Spinal cord (tissue), 9 donors: ENCODE measurements at regions not wholly inside any gene's neighbourhood (a gene's known extent, or its start where the extent isn't known, plus 50 kb on each side); places are given as distances from the start of the nearest gene placed in this dataset.

Experiments
- DNase-seq, 6 donors: peaks; one replicate each; pipeline versions ENCODE4 v3.0.0 to v3.0.0-alpha.2; 2013 to 2015; ENCODE audit warnings: low spot score in 6 of 6, low read depth in 4 of 6
- H3K27ac ChIP-seq: one replicate; pipeline ENCODE4 v1.5.1; 2013; ENCODE audit warnings: low read depth, low read length, control low read depth
- H3K27me3 ChIP-seq: one replicate; pipeline ENCODE4 v1.6.1; 2013; ENCODE audit warnings: low read length; ENCODE audit not compliant: control insufficient read depth, insufficient read depth
- H3K36me3 ChIP-seq: one replicate; pipeline ENCODE4 v1.6.1; 2013; ENCODE audit warnings: low read length; ENCODE audit not compliant: control insufficient read depth, insufficient read depth
- H3K4me1 ChIP-seq: one replicate; pipeline ENCODE4 v1.6.1; 2013; ENCODE audit warnings: low read length; ENCODE audit not compliant: control insufficient read depth, insufficient read depth
- H3K4me3 ChIP-seq: one replicate; pipeline ENCODE4 v1.5.1; 2013; ENCODE audit warnings: low read depth, low read length, control low read depth
- H3K9me3 ChIP-seq: one replicate; pipeline ENCODE4 v1.6.1; 2013; ENCODE audit warnings: low read length; ENCODE audit not compliant: control insufficient read depth, insufficient read depth
- WGBS: methylation state at CpG from one replicate; pipeline ENCODE4 v1.1.5; 2013; ENCODE audit warnings: missing lambda C conversion rate; ENCODE audit not compliant: insufficient coverage; 5-methylcytosine and 5-hydroxymethylcytosine counted together
- donor health status: healthy.

GRCh38 chr12:18939051-18939450 lies 190.5 kb upstream of the PLEKHA5 start:
- WGBS, result no CpG with 5 or more reads among the region's 1 CpG
- Histone ChIP-seq H3K27ac (no peak overlapping the region), H3K4me3 (no peak overlapping the region), H3K36me3 (no peaks in the 10 kb centered on the region), H3K9me3 (no peaks in the 10 kb centered on the region), H3K4me1 (no peaks in the 10 kb centered on the region), H3K27me3 (no peaks in the 10 kb centered on the region)
- peak in 1 of 6 donors; percentile 61 for DNase-seq

DNA sequence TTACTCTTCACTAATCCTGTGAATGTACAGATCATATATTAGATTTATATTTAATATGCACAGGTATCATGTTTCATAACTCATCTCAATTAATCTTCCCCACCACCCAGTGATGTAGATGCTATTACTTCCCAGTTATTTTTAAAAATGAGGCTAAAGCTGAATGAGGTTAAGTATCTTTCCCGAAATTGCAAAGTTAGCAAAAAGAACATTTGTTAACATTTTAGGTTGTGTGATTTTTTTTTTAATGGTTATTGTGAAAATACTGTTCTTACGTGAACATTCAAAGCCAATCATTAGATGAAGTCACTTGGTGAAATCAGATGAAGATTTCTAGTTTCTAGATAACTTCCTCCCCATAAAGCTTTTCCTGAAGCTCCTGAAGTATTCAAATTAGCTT lies 186.9 kb upstream of the PLEKHA5 start:
- Histone ChIP-seq H3K4me3 (no peak overlapping the region), H3K36me3 (no peaks in the 10 kb centered on the region), H3K9me3 (no peaks in the 10 kb centered on the region), H3K27ac (no peak overlapping the region), H3K27me3 (no peaks in the 10 kb centered on the region), H3K4me1 (no peaks in the 10 kb centered on the region)
- no peak for DNase-seq
- no CpG with 5 or more reads among the region's 2 CpGs for WGBS

DNA sequence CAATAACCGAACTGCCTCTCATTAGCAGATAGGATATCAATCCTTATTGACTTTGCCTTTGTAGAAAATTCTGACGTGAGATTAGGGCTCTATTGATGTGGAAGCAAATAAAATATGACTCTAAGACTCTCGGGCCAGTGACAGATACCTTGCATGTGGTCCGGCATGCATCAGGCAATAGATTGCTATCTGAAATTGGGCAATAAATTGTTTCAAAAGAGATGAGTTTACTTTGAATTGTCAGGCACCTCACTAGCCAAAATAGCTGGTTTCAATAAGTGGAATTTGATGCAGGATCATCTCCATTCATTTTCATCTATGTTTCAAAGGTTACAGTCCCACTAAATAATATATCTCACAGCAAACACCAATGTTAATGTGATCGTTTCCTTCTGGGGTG lies 186.3 kb upstream of the PLEKHA5 start:
- H3K27ac ChIP-seq, result no peak overlapping the region
- no peaks in the 10 kb centered on the region for H3K4me1 ChIP-seq
- H3K9me3 ChIP-seq, result no peaks in the 10 kb centered on the region
- DNase-seq, result no peak
- no peak overlapping the region for H3K4me3 ChIP-seq
- WGBS, result 67% methylated on average over 4 of the region's 5 CpGs
- no peaks in the 10 kb centered on the region for H3K27me3 ChIP-seq
- H3K36me3 ChIP-seq, result no peaks in the 10 kb centered on the region

- H3K4me1 ChIP-seq, result no peaks in the 10 kb centered on the region
- no peaks in the 10 kb centered on the region for H3K36me3 ChIP-seq
- H3K4me3 ChIP-seq, result no peak overlapping the region
- H3K27me3 ChIP-seq, result no peaks in the 10 kb centered on the region
- no peak for DNase-seq
- no CpG with 5 or more reads among the region's 5 CpGs for WGBS
- no peaks in the 10 kb centered on the region for H3K9me3 ChIP-seq
- no peak overlapping the region for H3K27ac ChIP-seq
These were observed 183.4 kb upstream of the PLEKHA5 start for GRCh38 chr12:18946106-18946505.

GRCh38 chr12:18951218-18951617 lies 178.3 kb upstream of the PLEKHA5 start:
- Histone ChIP-seq H3K27me3 (no peaks in the 10 kb centered on the region), H3K27ac (no peak overlapping the region), H3K36me3 (no peaks in the 10 kb centered on the region), H3K4me1 (no peaks in the 10 kb centered on the region), H3K4me3 (no peak overlapping the region), H3K9me3 (no peaks in the 10 kb centered on the region)
- WGBS, result 80% methylated on average over 1 of the region's 6 CpGs
- DNase-seq, result no peak

GRCh38 chr12:18953505-18953904 lies 176.0 kb upstream of the PLEKHA5 start:
- no peak overlapping the region for H3K27ac ChIP-seq
- 56% methylated on average over 1 of the region's 1 CpG for WGBS
- no peaks in the 10 kb centered on the region for H3K36me3 ChIP-seq
- peak in 2 of 6 donors; percentile 27 to 90 for DNase-seq
- no peaks in the 10 kb centered on the region for H3K4me1 ChIP-seq
- H3K9me3 ChIP-seq, result no peaks in the 10 kb centered on the region
- no peak overlapping the region for H3K4me3 ChIP-seq
- no peaks in the 10 kb centered on the region for H3K27me3 ChIP-seq

DNA sequence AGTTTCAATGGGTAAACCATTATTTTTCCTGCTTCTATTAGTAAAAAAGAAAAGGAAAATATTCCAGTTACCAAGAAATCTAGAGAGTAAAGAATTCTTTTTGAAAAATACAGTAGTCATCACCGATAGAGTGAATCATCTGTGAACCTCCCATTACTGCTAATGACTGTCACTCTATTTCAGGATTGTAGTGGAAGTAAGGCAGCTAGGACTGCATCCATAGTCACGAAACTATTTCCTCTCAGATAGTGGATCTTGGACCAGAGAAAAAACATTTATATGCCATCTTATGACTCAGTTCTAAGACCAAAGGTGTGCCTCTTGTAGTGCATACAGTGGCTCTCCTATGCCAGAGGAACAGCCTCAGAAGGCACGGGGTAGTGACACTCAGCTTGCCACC lies 173.9 kb upstream of the PLEKHA5 start:
- Histone ChIP-seq H3K4me3 (no peak overlapping the region), H3K4me1 (no peaks in the 10 kb centered on the region), H3K27ac (no peak overlapping the region), H3K36me3 (no peaks in the 10 kb centered on the region), H3K9me3 (no peaks in the 10 kb centered on the region), H3K27me3 (no peaks in the 10 kb centered on the region)
- 92% methylated on average over 1 of the region's 3 CpGs for WGBS
- no peak for DNase-seq

DNA sequence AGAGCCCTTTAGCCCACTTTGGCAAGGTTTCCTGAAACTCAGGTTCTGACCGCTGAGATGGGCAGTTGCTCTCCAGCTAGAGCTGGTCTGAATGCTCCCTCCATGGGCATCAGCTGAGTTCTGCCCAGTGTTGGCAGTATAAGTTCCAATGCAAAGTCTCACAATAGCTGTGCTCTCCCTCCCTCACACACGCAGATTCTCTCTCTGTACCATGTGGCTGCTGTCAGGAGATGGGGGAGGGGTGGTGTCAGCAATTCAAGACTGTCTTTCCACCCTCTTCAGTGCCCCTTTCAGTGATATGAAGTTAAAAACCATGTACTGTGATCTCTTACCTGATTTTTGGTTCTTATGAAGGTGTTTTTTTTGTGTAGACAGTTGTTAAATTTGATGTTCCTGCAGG lies 164.3 kb upstream of the PLEKHA5 start:
- Histone ChIP-seq H3K9me3 (peaks cover 3% of the 10 kb centered on the region), H3K4me3 (no peak overlapping the region), H3K4me1 (no peaks in the 10 kb centered on the region), H3K27me3 (no peaks in the 10 kb centered on the region), H3K27ac (no peak overlapping the region), H3K36me3 (no peaks in the 10 kb centered on the region)
- WGBS, result 56% methylated on average over 1 of the region's 2 CpGs
- DNase-seq, result peak in 1 of 6 donors; percentile 32

DNA sequence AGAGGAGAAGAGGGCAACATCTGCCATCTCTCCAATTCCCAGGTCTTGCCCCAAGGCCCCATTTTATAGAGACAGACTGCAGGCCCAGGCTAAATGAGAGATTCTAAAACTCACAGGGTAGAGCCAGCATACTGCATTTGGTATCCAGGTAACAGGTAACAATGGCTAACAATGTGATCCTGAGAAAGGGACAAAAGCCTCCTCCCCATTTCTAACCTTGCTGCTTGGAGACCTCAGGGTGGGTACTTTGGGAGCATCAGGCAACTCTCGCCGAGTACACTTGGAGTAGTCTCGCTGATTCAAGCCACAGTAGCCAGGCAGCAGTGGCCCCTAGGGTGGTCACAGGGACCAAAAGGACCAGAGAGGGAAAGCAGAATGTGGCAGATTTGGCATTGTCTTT lies 162.6 kb upstream of the PLEKHA5 start:
- H3K4me1 ChIP-seq, result no peaks in the 10 kb centered on the region
- no peaks in the 10 kb centered on the region for H3K27me3 ChIP-seq
- H3K36me3 ChIP-seq, result no peaks in the 10 kb centered on the region
- H3K9me3 ChIP-seq, result peaks cover 2% of the 10 kb centered on the region
- DNase-seq, result no peak
- no peak overlapping the region for H3K27ac ChIP-seq
- WGBS, result 80% methylated on average over 3 of the region's 3 CpGs
- H3K4me3 ChIP-seq, result no peak overlapping the region

DNA sequence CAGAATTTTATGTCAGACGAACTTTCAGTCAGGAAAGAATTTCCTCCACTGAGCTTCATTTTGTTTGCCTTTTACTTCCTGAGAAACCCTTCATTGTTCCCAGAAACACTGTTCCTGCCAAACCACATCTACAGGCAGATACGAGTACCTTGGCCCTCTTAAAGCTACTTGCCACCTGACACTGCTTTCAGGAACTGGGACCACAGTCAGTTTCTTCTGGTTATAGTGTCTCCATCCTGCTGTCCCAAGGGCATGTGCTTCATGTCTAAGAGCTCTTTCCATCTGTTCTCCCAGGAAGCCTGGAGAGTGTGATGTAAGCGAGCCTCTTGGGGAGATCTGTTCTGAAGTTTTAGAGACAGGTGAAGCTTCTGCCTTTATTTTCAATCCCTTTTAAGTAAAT lies 161.7 kb upstream of the PLEKHA5 start:
- no peak overlapping the region for H3K27ac ChIP-seq
- H3K4me3 ChIP-seq, result no peak overlapping the region
- H3K4me1 ChIP-seq, result no peaks in the 10 kb centered on the region
- H3K36me3 ChIP-seq, result no peaks in the 10 kb centered on the region
- 64% methylated on average over 2 of the region's 3 CpGs for WGBS
- H3K27me3 ChIP-seq, result no peaks in the 10 kb centered on the region
- H3K9me3 ChIP-seq, result no peaks in the 10 kb centered on the region
- DNase-seq, result no peak
